GM12872 (cell line): ENCODE measurements at regions not wholly inside any gene's neighbourhood (a gene's known extent, or its start where the extent isn't known, plus 50 kb on each side); places are given as distances from the start of the nearest gene placed in this dataset.

Source experiments
- TF ChIP-seq, protein P1 (sequence below): IDR thresholded peaks from 3 replicates; pipeline ENCODE4 v1.5.1; 2011; ENCODE audit warnings: low read depth, mild to moderate bottlenecking, low read length, moderate library complexity; ENCODE audit not compliant: insufficient read depth

DNA sequence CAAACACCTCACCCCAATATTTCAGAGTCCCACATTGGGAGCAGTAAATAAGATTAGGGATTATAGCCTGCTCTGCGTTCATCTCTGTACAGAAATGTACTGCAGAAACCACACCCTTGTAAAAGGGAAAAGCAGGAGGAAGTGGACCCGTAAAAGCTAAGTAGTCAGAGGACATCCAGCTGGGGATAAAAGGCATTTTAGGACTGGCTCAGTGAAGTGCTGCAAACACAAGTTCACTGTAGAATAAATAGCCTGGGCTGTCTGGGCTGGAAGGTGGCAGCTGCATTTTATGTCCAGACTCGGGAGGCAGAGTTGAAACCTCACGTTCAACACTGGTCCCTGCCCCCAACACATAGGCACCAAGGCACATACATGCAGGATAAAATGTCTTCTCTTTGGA is 178.7 kb upstream of the FAT1 start:
- TF ChIP-seq, protein P1, sequence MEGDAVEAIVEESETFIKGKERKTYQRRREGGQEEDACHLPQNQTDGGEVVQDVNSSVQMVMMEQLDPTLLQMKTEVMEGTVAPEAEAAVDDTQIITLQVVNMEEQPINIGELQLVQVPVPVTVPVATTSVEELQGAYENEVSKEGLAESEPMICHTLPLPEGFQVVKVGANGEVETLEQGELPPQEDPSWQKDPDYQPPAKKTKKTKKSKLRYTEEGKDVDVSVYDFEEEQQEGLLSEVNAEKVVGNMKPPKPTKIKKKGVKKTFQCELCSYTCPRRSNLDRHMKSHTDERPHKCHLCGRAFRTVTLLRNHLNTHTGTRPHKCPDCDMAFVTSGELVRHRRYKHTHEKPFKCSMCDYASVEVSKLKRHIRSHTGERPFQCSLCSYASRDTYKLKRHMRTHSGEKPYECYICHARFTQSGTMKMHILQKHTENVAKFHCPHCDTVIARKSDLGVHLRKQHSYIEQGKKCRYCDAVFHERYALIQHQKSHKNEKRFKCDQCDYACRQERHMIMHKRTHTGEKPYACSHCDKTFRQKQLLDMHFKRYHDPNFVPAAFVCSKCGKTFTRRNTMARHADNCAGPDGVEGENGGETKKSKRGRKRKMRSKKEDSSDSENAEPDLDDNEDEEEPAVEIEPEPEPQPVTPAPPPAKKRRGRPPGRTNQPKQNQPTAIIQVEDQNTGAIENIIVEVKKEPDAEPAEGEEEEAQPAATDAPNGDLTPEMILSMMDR: no peak

DNA sequence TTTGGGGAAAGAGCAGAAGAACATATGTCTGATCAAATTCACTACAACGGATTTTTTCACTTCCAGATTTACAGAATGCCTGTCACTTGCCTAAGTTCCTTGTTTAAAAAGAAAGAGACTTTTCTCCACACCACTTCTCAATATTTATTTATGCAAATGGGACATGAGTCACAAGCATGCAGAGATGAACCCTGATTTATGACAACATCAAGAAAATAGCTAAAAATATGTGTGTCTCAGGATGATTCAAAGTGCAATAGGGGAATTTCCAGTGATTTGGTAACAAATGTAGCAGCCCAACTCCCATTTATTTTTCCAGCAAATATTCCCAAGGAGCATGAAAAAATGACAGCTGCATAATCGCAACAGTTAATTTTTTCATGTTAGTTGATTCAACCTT is 180.4 kb upstream of the FAT1 start:
- TF ChIP-seq, protein P1: no peak

DNA sequence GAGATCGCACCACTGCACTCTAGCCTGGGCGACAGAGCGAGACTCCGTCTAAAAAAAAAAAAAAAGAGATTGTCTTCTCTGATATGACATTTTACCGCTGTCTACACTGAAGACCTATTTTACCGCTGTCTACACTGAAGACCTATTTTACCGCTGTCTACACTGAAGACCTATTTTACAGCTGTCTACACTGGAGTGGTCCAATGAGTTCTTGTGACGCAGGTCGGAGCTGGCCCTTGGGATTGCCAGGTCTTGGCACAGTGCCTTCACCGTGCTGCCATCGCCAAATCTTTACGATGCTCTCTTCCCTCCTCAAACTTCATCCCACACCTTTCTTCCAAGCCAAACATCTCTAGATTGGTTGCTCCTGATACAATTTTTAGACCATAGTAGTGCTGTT is 183.1 kb upstream of the FAT1 start:
- TF ChIP-seq, protein P1: no peak

DNA sequence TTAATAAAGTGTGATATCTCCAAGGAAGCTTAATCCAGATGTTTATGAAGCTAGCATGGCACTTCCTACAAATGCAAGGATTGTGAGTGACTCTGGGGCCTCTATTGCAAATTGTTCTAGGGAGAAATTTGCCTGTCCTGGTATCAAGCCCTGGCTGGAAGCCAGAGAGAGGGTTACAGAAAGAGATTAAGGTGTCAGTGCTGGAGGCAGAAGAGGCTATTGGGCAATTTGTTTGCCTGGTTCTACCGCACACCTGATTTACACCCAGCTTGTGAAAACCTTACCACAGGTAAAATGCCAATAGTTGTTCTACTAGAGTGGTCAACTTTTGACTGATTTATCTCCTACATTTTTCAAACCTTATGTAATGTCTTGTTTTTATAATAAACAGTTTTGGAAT is 186.7 kb upstream of the FAT1 start:
- TF ChIP-seq, protein P1: no peak

DNA sequence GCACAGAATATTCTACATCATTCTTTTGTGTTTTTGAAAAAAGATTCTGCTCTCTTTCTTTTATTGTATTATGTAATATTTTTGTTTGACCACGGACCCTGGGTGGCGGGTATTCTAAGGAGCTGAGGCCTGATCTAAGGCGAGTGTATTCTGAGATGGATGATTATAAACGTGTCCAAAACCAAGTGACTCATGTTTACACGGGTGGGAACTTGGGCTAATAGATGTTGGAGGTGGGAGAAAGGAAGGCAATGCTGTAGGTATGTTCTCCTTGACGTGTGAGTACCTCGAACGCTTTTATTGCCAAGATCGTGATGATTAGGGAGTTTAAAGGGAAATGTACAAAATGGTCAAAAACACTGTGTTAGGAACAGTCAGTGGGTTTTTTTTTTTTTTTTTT is 188.9 kb upstream of the FAT1 start:
- TF ChIP-seq, protein P1: no peak

DNA sequence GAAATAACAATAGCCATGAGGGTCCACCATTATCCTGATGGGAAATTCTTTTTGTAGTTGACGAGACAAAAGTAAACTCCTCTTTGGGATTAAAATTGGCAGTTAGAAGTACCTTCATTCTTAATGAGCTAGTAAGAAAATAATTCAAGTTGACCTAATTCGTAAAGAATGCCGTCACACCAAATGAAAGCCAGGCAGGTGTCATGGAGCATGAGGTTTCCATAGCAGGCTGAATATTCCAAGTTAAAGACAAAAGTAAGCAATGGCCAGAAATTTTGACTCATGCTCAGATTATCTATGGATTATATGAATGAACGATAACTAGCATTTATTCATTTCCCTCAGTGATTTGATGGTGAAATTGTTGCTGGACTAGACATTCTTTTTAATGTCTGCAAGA is 192.2 kb upstream of the FAT1 start:
- TF ChIP-seq, protein P1: no peak

DNA sequence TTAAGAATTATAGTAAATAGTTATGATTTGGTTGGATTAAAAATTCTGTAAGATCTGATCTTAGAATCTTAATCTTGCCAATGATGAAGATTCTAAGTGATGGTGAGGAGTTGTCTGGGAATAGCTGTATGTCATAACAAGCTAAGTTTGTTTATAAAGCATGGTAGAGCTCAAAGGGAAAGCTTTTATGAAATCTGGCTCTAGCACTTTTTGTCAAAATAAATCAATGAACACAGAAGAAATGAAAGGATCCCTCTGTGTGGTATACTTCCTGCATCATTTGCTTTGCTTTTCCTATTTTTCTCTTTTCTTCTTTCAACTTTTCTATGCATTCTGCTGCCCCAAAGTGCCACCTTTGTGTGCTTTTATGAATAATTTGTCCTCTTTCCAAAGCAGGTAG is 193.5 kb upstream of the FAT1 start:
- TF ChIP-seq, protein P1: no peak

DNA sequence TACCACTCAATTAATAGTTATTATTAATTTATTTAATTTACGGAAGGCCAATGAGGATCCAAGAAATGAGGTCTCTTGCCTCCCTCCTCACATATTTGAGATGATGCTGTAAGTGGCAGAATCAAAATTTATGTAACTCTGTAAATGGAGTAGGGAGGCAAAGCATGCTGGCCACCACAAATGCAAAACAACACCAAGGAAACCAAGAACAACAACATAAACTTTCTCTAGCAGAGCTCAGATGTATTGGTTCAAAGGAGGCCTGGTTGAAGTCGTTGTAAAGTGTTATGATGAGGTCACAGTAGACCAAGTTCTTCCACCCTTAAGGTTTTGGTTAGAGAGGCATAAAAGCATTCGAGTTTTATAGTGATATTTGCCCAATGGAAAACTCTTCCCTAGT is 194.8 kb upstream of the FAT1 start:
- TF ChIP-seq, protein P1: no peak
